ENCODE measurements at regions not wholly inside any gene's neighbourhood (a gene's known extent, or its start where the extent isn't known, plus 50 kb on each side); places are given as distances from the start of the nearest gene placed in this dataset.

- ChIA-PET POLR2A (no interaction called here), CTCF (no interaction called here)
- DNase-seq (ENCODE audit: extremely low spot score) = no peak
- TF ChIP-seq NFRKB (IDR thresholded peaks at IDR 0.05) (no peak), SUZ12 (IDR thresholded peaks at IDR 0.05) (no peak), HDGF (IDR thresholded peaks at IDR 0.05; ENCODE audit: borderline replicate concordance) (no peak), LEF1 (IDR thresholded peaks at IDR 0.05; ENCODE audit: borderline replicate concordance) (no peak), FOXA1 (IDR thresholded peaks at IDR 0.05) (no peak), BHLHE40 (IDR thresholded peaks at IDR 0.05; ENCODE audit: borderline replicate concordance) (no peak), TARDBP (IDR thresholded peaks at IDR 0.05) (no peak), CTBP1 (IDR thresholded peaks at IDR 0.05; ENCODE audit: borderline replicate concordance) (no peak), PKNOX1 (IDR thresholded peaks at IDR 0.05) (no peak), ELF4 (IDR thresholded peaks at IDR 0.05) (no peak), SP1 (IDR thresholded peaks at IDR 0.05) (no peak), FOXM1 (IDR thresholded peaks at IDR 0.05; ENCODE audit: borderline replicate concordance) (no peak), ARNT (IDR thresholded peaks at IDR 0.05) (no peak), FOXK2 (IDR thresholded peaks at IDR 0.05) (no peak), L3MBTL2 (conservative IDR thresholded peaks at IDR 0.05) (no peak), ZNF384 (IDR thresholded peaks at IDR 0.05) (no peak)
Measured at GRCh38 chr12:19940267-19940666, 428.1 kb upstream of the PDE3A start.

GRCh38 chr12:19941096-19941495, 427.2 kb upstream of the PDE3A start:
- ChIA-PET CTCF (no interaction called here), POLR2A (no interaction called here)
- no peak for DNase-seq (ENCODE audit: extremely low spot score)
- TF ChIP-seq ARNT (IDR thresholded peaks at IDR 0.05) (no peak), BHLHE40 (IDR thresholded peaks at IDR 0.05; ENCODE audit: borderline replicate concordance) (no peak), L3MBTL2 (conservative IDR thresholded peaks at IDR 0.05) (no peak), HDGF (IDR thresholded peaks at IDR 0.05; ENCODE audit: borderline replicate concordance) (no peak), LEF1 (IDR thresholded peaks at IDR 0.05; ENCODE audit: borderline replicate concordance) (no peak), ELF4 (IDR thresholded peaks at IDR 0.05) (no peak)

- CTCF ChIA-PET = no interaction called here
- TF ChIP-seq FOXK2 (IDR thresholded peaks at IDR 0.05) (no peak), L3MBTL2 (conservative IDR thresholded peaks at IDR 0.05) (no peak), FOXM1 (IDR thresholded peaks at IDR 0.05; ENCODE audit: borderline replicate concordance) (no peak), SUZ12 (IDR thresholded peaks at IDR 0.05) (no peak), BHLHE40 (IDR thresholded peaks at IDR 0.05; ENCODE audit: borderline replicate concordance) (no peak), ELF4 (IDR thresholded peaks at IDR 0.05) (no peak), TARDBP (IDR thresholded peaks at IDR 0.05) (no peak), NFRKB (IDR thresholded peaks at IDR 0.05) (no peak), ARNT (IDR thresholded peaks at IDR 0.05) (no peak)
- POLR2A ChIA-PET = no interaction called here
- no peak for DNase-seq (ENCODE audit: extremely low spot score)
Measured at GRCh38 chr12:19945559-19946435, 422.5 kb upstream of the PDE3A start.

- TF ChIP-seq ARNT (IDR thresholded peaks at IDR 0.05) = no peak
- no peak for TF ChIP-seq L3MBTL2 (conservative IDR thresholded peaks at IDR 0.05)
- no peak for TF ChIP-seq ZNF384 (IDR thresholded peaks at IDR 0.05)
- TF ChIP-seq SP1 (IDR thresholded peaks at IDR 0.05) = no peak
- no peak for TF ChIP-seq BHLHE40 (IDR thresholded peaks at IDR 0.05; ENCODE audit: borderline replicate concordance)
- no peak for TF ChIP-seq TARDBP (IDR thresholded peaks at IDR 0.05)
- no peak for TF ChIP-seq FOXK2 (IDR thresholded peaks at IDR 0.05)
- no peak for TF ChIP-seq FOXA1 (IDR thresholded peaks at IDR 0.05)
- no peak for TF ChIP-seq CTBP1 (IDR thresholded peaks at IDR 0.05; ENCODE audit: borderline replicate concordance)
- no peak for DNase-seq (ENCODE audit: extremely low spot score)
- ChIA-PET CTCF (no interaction called here), POLR2A (no interaction called here)
Measured at GRCh38 chr12:19946550-19946949, 421.8 kb upstream of the PDE3A start.

GRCh38 chr12:19947344-19947743, 421.0 kb upstream of the PDE3A start:
- TF ChIP-seq CTBP1 (IDR thresholded peaks at IDR 0.05; ENCODE audit: borderline replicate concordance) = no peak
- TF ChIP-seq PKNOX1 (IDR thresholded peaks at IDR 0.05) = no peak
- TF ChIP-seq ARNT (IDR thresholded peaks at IDR 0.05) = no peak
- TF ChIP-seq HDGF (IDR thresholded peaks at IDR 0.05; ENCODE audit: borderline replicate concordance) = no peak
- TF ChIP-seq FOXM1 (IDR thresholded peaks at IDR 0.05; ENCODE audit: borderline replicate concordance) = no peak
- TF ChIP-seq FOXA1 (IDR thresholded peaks at IDR 0.05) = no peak
- TF ChIP-seq L3MBTL2 (conservative IDR thresholded peaks at IDR 0.05) = no peak
- TF ChIP-seq SP1 (IDR thresholded peaks at IDR 0.05) = no peak
- TF ChIP-seq ZNF384 (IDR thresholded peaks at IDR 0.05) = no peak
- TF ChIP-seq LEF1 (IDR thresholded peaks at IDR 0.05; ENCODE audit: borderline replicate concordance) = no peak
- TF ChIP-seq TARDBP (IDR thresholded peaks at IDR 0.05) = no peak
- TF ChIP-seq FOXK2 (IDR thresholded peaks at IDR 0.05) = no peak
- CTCF ChIA-PET = no interaction called here
- no peak for DNase-seq (ENCODE audit: extremely low spot score)
- POLR2A ChIA-PET = no interaction called here

- TF ChIP-seq FOXK2 (IDR thresholded peaks at IDR 0.05) = no peak
- no peak for TF ChIP-seq BHLHE40 (IDR thresholded peaks at IDR 0.05; ENCODE audit: borderline replicate concordance)
- TF ChIP-seq SP1 (IDR thresholded peaks at IDR 0.05) = no peak
- no peak for TF ChIP-seq ELF4 (IDR thresholded peaks at IDR 0.05)
- TF ChIP-seq ZNF384 (IDR thresholded peaks at IDR 0.05) = no peak
- no peak for TF ChIP-seq SUZ12 (IDR thresholded peaks at IDR 0.05)
- TF ChIP-seq TARDBP (IDR thresholded peaks at IDR 0.05) = no peak
- TF ChIP-seq HDGF (IDR thresholded peaks at IDR 0.05; ENCODE audit: borderline replicate concordance) = no peak
- TF ChIP-seq FOXA1 (IDR thresholded peaks at IDR 0.05) = no peak
- TF ChIP-seq FOXM1 (IDR thresholded peaks at IDR 0.05; ENCODE audit: borderline replicate concordance) = no peak
- no peak for TF ChIP-seq CTBP1 (IDR thresholded peaks at IDR 0.05; ENCODE audit: borderline replicate concordance)
- no peak for TF ChIP-seq PKNOX1 (IDR thresholded peaks at IDR 0.05)
- TF ChIP-seq L3MBTL2 (conservative IDR thresholded peaks at IDR 0.05) = no peak
- TF ChIP-seq NFRKB (IDR thresholded peaks at IDR 0.05) = no peak
- no peak for TF ChIP-seq ARNT (IDR thresholded peaks at IDR 0.05)
- TF ChIP-seq LEF1 (IDR thresholded peaks at IDR 0.05; ENCODE audit: borderline replicate concordance) = no peak
- POLR2A ChIA-PET = no interaction called here
- CTCF ChIA-PET = no interaction called here
- DNase-seq (ENCODE audit: extremely low spot score) = no peak
Measured at GRCh38 chr12:19951664-19952063, 416.7 kb upstream of the PDE3A start.

All from HEK293T (cell line).